ENCODE measurements at regions not wholly inside any gene's neighbourhood (a gene's known extent, or its start where the extent isn't known, plus 50 kb on each side); places are given as distances from the start of the nearest gene placed in this dataset.
"Not testable (repeated sequence)": the region's sequence is repeated elsewhere in the genome, so short reads cannot be mapped to it uniquely, and the experiment has no call there.

GRCh38 chr4:86522349-86522748, 71.8 kb upstream of the PTPN13 start:
- no peak overlapping the region for H4K91ac ChIP-seq (ENCODE audit: low read depth, low read length)
- no peak overlapping the region for H2AK5ac ChIP-seq (ENCODE audit: low read length)
- H4K12ac ChIP-seq (ENCODE audit: low read depth, low read length), result no peak overlapping the region
- H3K27me3 ChIP-seq (ENCODE audit: insufficient read depth, low read length), result no peaks in the 10 kb centered on the region
- H3K4me2 ChIP-seq (ENCODE audit: low read length), result no peak overlapping the region
- H3K4me1 ChIP-seq (ENCODE audit: control insufficient read depth in 1 of 2, insufficient read depth in 2 of 2, low read length in 2 of 2), result peaks cover 0 to 3% of the 10 kb centered on the region in 2 experiments
- no CpG with 5 or more reads among the region's 4 CpGs for WGBS (ENCODE audit: extremely low coverage, insufficient coverage, insufficient read length)
- H3K18ac ChIP-seq (ENCODE audit: low read length), result no peak overlapping the region
- DNase-seq, result peak in 1 of 2 donors; percentile 6
- H2BK12ac ChIP-seq (ENCODE audit: low read length), result no peak overlapping the region
- H3K14ac ChIP-seq (ENCODE audit: low read length), result no peak overlapping the region
- no peak overlapping the region for H2AFZ ChIP-seq (ENCODE audit: insufficient read depth, low read length, poor library complexity)
- H3K79me2 ChIP-seq (ENCODE audit: control insufficient read depth, insufficient read depth, low read length, poor library complexity), result no peaks in the 10 kb centered on the region
- H3K79me1 ChIP-seq (ENCODE audit: low read length), result no peaks in the 10 kb centered on the region
- H3K27ac ChIP-seq (ENCODE audit: low read depth, low read length), result no peak overlapping the region
- H3K23ac ChIP-seq (ENCODE audit: low read length), result no peak overlapping the region
- no peak overlapping the region for H3K4me3 ChIP-seq (ENCODE audit: low read depth, low read length)
- no peaks in the 10 kb centered on the region for H3K36me3 ChIP-seq (ENCODE audit: control insufficient read depth in 1 of 2, insufficient read depth in 2 of 2, low read length in 2 of 2)
- no peak overlapping the region for H3K9ac ChIP-seq (ENCODE audit: low read length)
- H3K9me3 ChIP-seq (ENCODE audit: insufficient read depth, low read depth, low read length), result peaks cover 3% of the 10 kb centered on the region
- H4K8ac ChIP-seq (ENCODE audit: low read depth, low read length), result no peak overlapping the region
- no peak overlapping the region for H3K4ac ChIP-seq (ENCODE audit: low read depth, low read length)
- no peak overlapping the region for H2BK120ac ChIP-seq (ENCODE audit: insufficient read depth, low read length, poor library complexity)
- no peak overlapping the region for H2BK5ac ChIP-seq (ENCODE audit: low read depth, low read length, poor library complexity)

DNA sequence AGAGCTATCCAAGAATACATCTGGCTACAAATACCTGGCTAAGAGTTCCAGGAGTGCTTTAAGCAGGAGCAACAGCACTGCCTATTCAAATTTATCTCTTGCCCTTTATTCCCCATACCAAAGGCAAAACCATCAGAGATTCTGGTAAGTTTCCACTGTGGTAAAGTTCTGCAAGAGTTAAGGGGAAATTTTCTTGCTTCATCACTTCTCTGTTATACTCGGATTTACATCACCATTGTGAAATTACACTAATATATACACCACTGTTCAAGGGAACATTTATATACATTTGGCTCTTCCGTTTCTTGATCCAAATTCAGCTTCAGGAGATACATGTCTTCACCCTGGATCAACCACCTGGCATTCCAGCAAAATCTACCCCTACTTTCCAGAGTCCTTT, 70.8 kb upstream of the PTPN13 start:
- no peak overlapping the region for H3K9ac ChIP-seq (ENCODE audit: low read length)
- no peak overlapping the region for H3K18ac ChIP-seq (ENCODE audit: low read length)
- H3K4me3 ChIP-seq (ENCODE audit: low read depth, low read length), result no peak overlapping the region

GRCh38 chr4:86527713-86528112, 66.4 kb upstream of the PTPN13 start:
- H2BK12ac ChIP-seq (ENCODE audit: low read length); H3K79me1 ChIP-seq (ENCODE audit: low read length); H3K14ac ChIP-seq (ENCODE audit: low read length); H3K9me3 ChIP-seq (ENCODE audit: insufficient read depth, low read depth, low read length); H3K79me2 ChIP-seq (ENCODE audit: control insufficient read depth, insufficient read depth, low read length, poor library complexity); H2BK5ac ChIP-seq (ENCODE audit: low read depth, low read length, poor library complexity); H3K23ac ChIP-seq (ENCODE audit: low read length); H3K36me3 ChIP-seq (ENCODE audit: control insufficient read depth in 1 of 2, insufficient read depth in 2 of 2, low read length in 2 of 2); H2AFZ ChIP-seq (ENCODE audit: insufficient read depth, low read length, poor library complexity); H3K9ac ChIP-seq (ENCODE audit: low read length); H3K4me3 ChIP-seq (ENCODE audit: low read depth, low read length); H3K27ac ChIP-seq (ENCODE audit: low read depth, low read length); H2AK5ac ChIP-seq (ENCODE audit: low read length); H4K91ac ChIP-seq (ENCODE audit: low read depth, low read length); DNase-seq; H3K18ac ChIP-seq (ENCODE audit: low read length); H4K8ac ChIP-seq (ENCODE audit: low read depth, low read length); H3K4me2 ChIP-seq (ENCODE audit: low read length); H4K12ac ChIP-seq (ENCODE audit: low read depth, low read length); H3K4ac ChIP-seq (ENCODE audit: low read depth, low read length); H2BK120ac ChIP-seq (ENCODE audit: insufficient read depth, low read length, poor library complexity); H3K4me1 ChIP-seq (ENCODE audit: control insufficient read depth in 1 of 2, insufficient read depth in 2 of 2, low read length in 2 of 2); H3K27me3 ChIP-seq (ENCODE audit: insufficient read depth, low read length): not testable (repeated sequence)
- WGBS (ENCODE audit: extremely low coverage, insufficient coverage, insufficient read length), result no CpG with 5 or more reads among the region's 4 CpGs

More for the DNA sequence above, 70.8 kb upstream of the PTPN13 start:
- no peaks in the 10 kb centered on the region for H3K79me1 ChIP-seq (ENCODE audit: low read length)
- peaks cover 0 to 3% of the 10 kb centered on the region in 2 experiments for H3K4me1 ChIP-seq (ENCODE audit: control insufficient read depth in 1 of 2, insufficient read depth in 2 of 2, low read length in 2 of 2)
- H3K23ac ChIP-seq (ENCODE audit: low read length), result no peak overlapping the region
- H2BK5ac ChIP-seq (ENCODE audit: low read depth, low read length, poor library complexity), result no peak overlapping the region
- H4K12ac ChIP-seq (ENCODE audit: low read depth, low read length), result no peak overlapping the region
- H2AK5ac ChIP-seq (ENCODE audit: low read length), result no peak overlapping the region
- no peak overlapping the region for H2BK120ac ChIP-seq (ENCODE audit: insufficient read depth, low read length, poor library complexity)
- H3K4me2 ChIP-seq (ENCODE audit: low read length), result no peak overlapping the region
- no peak overlapping the region for H4K8ac ChIP-seq (ENCODE audit: low read depth, low read length)
- H3K79me2 ChIP-seq (ENCODE audit: control insufficient read depth, insufficient read depth, low read length, poor library complexity), result no peaks in the 10 kb centered on the region
- no peaks in the 10 kb centered on the region for H3K27me3 ChIP-seq (ENCODE audit: insufficient read depth, low read length)
- H4K91ac ChIP-seq (ENCODE audit: low read depth, low read length), result no peak overlapping the region
- DNase-seq, result peak in 1 of 2 donors; percentile 7
- H3K14ac ChIP-seq (ENCODE audit: low read length), result no peak overlapping the region
- H3K4ac ChIP-seq (ENCODE audit: low read depth, low read length), result no peak overlapping the region
- H3K9me3 ChIP-seq (ENCODE audit: insufficient read depth, low read depth, low read length), result peaks cover 3% of the 10 kb centered on the region
- no peak overlapping the region for H3K27ac ChIP-seq (ENCODE audit: low read depth, low read length)
- H2BK12ac ChIP-seq (ENCODE audit: low read length), result no peak overlapping the region
- H2AFZ ChIP-seq (ENCODE audit: insufficient read depth, low read length, poor library complexity), result no peak overlapping the region
- H3K36me3 ChIP-seq (ENCODE audit: control insufficient read depth in 1 of 2, insufficient read depth in 2 of 2, low read length in 2 of 2), result no peaks in the 10 kb centered on the region
- no CpG with 5 or more reads among the region's 2 CpGs for WGBS (ENCODE audit: extremely low coverage, insufficient coverage, insufficient read length)

DNA sequence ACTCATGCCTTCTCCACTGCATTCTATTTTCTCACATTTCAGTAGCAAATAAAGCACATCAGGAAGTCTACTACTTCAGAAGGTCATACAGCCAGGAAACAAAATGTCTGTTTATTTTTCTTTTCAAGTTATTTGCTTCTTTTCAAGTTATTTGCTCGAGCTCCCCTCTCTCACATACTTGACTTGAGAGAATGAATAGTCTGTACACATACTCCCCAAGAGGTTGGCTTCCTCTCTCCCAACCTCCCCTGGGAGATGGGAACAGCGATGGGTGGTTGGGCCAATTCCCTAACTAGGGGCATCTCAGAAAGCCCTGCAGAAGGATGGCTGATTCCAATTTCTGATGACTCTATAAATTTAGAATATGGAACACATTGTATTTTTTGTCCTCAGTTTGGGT, 64.7 kb upstream of the PTPN13 start:
- Histone ChIP-seq H2AFZ (ENCODE audit: insufficient read depth, low read length, poor library complexity) (no peak overlapping the region), H3K79me2 (ENCODE audit: control insufficient read depth, insufficient read depth, low read length, poor library complexity) (no peaks in the 10 kb centered on the region), H2BK120ac (ENCODE audit: insufficient read depth, low read length, poor library complexity) (no peak overlapping the region), H4K12ac (ENCODE audit: low read depth, low read length) (no peak overlapping the region), H3K9ac (ENCODE audit: low read length) (no peak overlapping the region), H3K4ac (ENCODE audit: low read depth, low read length) (no peak overlapping the region), H3K27me3 (ENCODE audit: insufficient read depth, low read length) (no peaks in the 10 kb centered on the region), H4K91ac (ENCODE audit: low read depth, low read length) (no peak overlapping the region), H2BK5ac (ENCODE audit: low read depth, low read length, poor library complexity) (no peak overlapping the region), H3K36me3 (ENCODE audit: control insufficient read depth in 1 of 2, insufficient read depth in 2 of 2, low read length in 2 of 2) (no peaks in the 10 kb centered on the region), H3K27ac (ENCODE audit: low read depth, low read length) (no peak overlapping the region), H2AK5ac (ENCODE audit: low read length) (no peak overlapping the region), H3K4me3 (ENCODE audit: low read depth, low read length) (no peak overlapping the region), H4K8ac (ENCODE audit: low read depth, low read length) (no peak overlapping the region), H3K4me2 (ENCODE audit: low read length) (no peak overlapping the region), H3K18ac (ENCODE audit: low read length) (no peak overlapping the region), H3K23ac (ENCODE audit: low read length) (no peak overlapping the region), H2BK12ac (ENCODE audit: low read length) (no peak overlapping the region), H3K9me3 (ENCODE audit: insufficient read depth, low read depth, low read length) (no peaks in the 10 kb centered on the region), H3K4me1 (ENCODE audit: control insufficient read depth in 1 of 2, insufficient read depth in 2 of 2, low read length in 2 of 2) (no peaks in the 10 kb centered on the region), H3K14ac (ENCODE audit: low read length) (no peak overlapping the region), H3K79me1 (ENCODE audit: low read length) (no peaks in the 10 kb centered on the region)
- no peak for DNase-seq
- no CpG with 5 or more reads among the region's 2 CpGs for WGBS (ENCODE audit: extremely low coverage, insufficient coverage, insufficient read length)

Measured in trophoblast cell (in vitro differentiated cells and primary cell).